LNCAP (cell line): ENCODE measurements at regions not wholly inside any gene's neighbourhood (a gene's known extent, or its start where the extent isn't known, plus 50 kb on each side); places are given as distances from the start of the nearest gene placed in this dataset.

Experiments
- TF ChIP-seq, protein P1 (sequence below): fragments of 450-650 bp; IDR thresholded peaks from 2 replicates; pipeline ENCODE4 v1.5.1; 2017; ENCODE audit warnings: mild to moderate bottlenecking

DNA sequence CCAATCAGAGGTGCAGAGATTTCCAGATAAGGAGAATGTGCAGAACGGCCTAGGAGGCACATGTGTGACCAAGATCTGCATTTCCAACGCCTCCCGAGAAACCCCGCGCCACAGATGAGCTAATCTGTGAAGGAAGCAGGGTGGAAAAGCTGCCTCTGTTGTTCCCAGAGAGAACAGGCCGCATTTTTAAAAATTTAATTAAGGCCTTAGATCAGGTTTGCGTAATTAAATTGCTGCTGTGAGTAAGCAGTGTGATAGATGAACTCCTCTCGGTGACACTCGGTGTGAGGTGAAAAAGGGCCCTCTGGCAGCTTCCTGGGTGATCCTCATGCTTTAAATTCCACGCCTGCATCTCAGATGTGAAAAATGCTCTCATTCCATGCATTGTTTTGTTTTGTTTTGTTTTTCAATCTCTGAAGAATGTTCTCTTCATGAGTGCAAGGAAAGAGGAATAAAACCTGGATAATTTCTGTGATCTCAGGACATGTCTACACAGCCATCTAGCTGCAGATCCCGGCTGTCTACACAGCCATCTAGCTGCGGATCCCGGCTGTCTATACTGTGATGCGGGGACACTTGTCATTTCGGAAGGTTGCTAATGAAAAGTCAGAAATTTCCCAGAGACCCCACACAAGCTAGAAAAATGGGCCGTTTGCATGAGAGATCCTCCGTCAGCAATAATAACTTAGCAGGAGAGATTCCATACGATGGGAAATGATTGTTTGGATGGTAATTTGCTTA is 1398.9 kb downstream of the BRD1 start:
- TF ChIP-seq, protein P1, sequence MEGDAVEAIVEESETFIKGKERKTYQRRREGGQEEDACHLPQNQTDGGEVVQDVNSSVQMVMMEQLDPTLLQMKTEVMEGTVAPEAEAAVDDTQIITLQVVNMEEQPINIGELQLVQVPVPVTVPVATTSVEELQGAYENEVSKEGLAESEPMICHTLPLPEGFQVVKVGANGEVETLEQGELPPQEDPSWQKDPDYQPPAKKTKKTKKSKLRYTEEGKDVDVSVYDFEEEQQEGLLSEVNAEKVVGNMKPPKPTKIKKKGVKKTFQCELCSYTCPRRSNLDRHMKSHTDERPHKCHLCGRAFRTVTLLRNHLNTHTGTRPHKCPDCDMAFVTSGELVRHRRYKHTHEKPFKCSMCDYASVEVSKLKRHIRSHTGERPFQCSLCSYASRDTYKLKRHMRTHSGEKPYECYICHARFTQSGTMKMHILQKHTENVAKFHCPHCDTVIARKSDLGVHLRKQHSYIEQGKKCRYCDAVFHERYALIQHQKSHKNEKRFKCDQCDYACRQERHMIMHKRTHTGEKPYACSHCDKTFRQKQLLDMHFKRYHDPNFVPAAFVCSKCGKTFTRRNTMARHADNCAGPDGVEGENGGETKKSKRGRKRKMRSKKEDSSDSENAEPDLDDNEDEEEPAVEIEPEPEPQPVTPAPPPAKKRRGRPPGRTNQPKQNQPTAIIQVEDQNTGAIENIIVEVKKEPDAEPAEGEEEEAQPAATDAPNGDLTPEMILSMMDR: no peak

- TF ChIP-seq, protein P1: no peak
Observed at GRCh38 chr22:48427731-48428211, 1399.9 kb downstream of the BRD1 start.

GRCh38 chr22:48426466-48427380 is 1401.0 kb downstream of the BRD1 start:
- TF ChIP-seq, protein P1: no peak

- TF ChIP-seq, protein P1: no peak
Observed at GRCh38 chr22:48425641-48426040, 1402.0 kb downstream of the BRD1 start.

- TF ChIP-seq, protein P1: no peak
Observed at GRCh38 chr22:48425091-48425506, 1402.6 kb downstream of the BRD1 start.

DNA sequence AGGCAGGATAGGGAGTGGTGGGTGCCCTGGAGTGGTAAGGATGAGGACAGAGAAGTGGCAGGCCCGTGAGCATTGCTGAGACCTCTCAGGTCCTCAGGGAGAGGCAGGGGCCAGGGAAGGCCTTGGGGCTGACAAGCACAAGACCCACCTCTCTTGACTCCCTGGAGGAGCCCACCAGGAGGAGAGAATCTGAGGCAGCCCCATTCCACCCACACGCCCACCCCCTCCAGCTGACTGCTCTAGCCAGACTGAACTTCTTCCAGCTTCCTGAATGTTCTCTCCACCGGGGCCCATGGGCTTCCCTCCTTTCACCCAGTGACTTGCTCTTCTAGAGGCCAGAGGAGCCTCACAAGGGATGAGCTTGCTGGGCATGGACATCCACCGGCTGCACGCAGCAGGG is 1403.0 kb downstream of the BRD1 start:
- TF ChIP-seq, protein P1: no peak

GRCh38 chr22:48424201-48424627 is 1403.5 kb downstream of the BRD1 start:
- TF ChIP-seq, protein P1: no peak
